HG03469 (cell line): ENCODE measurements at regions not wholly inside any gene's neighbourhood (a gene's known extent, or its start where the extent isn't known, plus 50 kb on each side); places are given as distances from the start of the nearest gene placed in this dataset.
"Not testable (repeated sequence)": the region's sequence is repeated elsewhere in the genome, so short reads cannot be mapped to it uniquely, and the experiment has no call there.

Experiments used
- ATAC-seq: cut with Tn5 transposase; IDR thresholded peaks from one replicate; pipeline ENCODE4 v1.9.1; 2021; ENCODE audit warnings: mild to moderate bottlenecking, moderate library complexity, moderate number of reproducible peaks; ENCODE audit not compliant: unreplicated experiment

DNA sequence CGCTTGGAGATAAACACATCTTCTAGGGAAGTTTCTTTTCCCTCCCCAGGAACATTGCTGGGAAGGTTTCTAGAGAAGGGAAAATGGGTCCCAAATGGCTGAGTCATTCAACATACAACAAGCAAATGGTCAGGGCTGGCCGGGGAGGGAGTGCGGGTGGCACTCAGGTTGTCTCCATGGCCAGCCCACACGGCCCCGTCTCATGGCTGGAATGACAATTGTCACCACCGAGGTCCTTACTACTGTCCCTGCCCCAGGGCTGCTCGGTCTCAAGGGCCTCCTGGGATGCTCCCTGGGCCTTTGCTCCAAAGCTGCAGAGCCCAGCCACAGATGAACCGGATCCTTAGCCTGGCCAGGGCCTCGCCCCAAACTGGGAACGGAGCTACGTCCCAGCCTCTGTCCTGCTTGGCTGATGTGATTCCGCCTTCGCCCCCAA, 121.9 kb downstream of the FGF18 start:
- ATAC-seq, result no peak

DNA sequence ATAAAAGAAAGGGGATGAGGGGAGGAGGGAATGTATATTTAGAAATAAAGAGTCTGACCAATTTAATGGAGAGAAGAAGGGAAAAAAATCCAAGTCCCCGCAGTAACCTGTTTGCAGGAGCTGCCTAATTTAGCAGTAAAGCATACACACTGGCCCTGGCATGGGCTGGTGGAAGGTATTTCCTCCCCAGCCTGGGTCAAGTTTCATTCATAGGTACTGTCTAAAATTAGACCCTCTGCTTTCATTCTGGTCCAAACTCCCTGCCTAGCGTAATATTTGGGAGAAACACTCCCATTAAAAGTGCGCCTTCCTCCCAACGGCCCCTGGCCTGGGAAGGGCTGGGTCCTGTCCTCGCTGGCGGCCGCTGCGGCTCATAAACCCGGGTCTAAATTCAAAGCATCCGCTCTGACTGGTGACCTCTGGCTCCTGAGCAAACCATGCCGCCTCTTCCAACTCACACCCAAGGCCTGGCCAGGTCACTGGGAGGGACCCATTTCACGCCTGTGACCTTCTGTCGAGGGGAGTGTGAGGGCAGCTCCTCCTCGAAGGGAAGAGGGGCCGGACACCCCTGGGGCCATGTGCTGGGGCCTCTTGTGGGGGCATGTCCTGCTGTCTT, 123.2 kb downstream of the FGF18 start:
- ATAC-seq, result no peak

GRCh38 chr5:171543148-171543815, 123.8 kb downstream of the FGF18 start:
- no peak for ATAC-seq

GRCh38 chr5:171544913-171545765, 125.7 kb downstream of the FGF18 start:
- ATAC-seq, result no peak

DNA sequence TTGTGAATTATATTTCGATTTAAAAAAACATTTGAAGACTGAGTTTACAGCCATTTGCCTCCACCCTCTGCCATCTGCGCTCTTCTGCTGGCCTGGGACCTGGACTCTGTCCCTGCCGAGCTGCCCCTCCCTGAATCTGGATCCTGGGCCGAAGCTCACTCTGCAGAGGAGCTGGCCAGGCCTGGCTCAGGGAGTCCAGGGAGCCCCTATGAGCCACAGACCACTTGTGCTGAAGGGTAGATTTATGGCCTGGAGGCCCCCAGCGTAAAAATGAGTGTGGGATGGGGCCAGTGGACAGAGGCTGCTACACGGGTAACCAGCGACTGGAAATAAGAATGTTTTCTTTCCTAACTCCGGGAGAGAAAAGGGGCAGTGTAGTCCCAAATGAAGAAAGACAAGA, 129.8 kb downstream of the FGF18 start:
- no peak for ATAC-seq

DNA sequence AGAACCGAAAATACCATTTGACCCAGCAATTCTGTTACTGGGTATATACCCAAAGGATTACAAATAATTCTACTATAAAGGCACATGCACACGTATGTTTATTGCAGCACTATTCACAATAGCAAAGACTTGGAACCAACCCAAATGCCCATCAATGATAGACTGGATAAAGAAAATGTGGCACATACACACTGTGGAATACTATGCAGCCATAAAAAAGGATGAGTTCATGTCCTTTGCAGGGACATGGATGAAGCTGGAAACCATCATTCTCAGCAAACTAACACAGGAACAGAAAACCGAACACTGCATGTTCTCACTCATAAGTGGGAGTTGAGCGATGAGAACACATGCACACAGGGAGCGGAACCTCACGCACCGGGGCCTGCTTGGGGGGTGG, 134.4 kb downstream of the FGF18 start:
- not testable (repeated sequence) for ATAC-seq

DNA sequence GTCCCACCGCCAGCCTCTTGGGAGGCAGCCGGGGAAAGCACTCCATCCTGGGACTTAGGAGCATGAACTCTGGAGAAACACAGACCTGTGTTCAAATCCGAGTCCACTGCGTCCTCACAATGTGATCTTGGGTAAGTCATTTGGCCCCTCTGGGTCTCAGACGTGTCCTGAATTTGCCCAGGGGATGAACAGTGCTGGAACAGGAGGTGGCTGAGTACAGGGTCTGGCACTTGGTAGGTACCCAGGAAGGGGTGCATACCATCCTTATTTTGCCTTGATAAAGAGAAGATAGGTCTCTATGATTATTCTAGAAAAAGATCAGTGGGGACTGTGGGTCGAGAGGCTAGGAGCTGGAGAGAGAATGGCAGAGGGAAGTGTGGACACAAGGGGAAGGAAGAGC, 135.7 kb downstream of the FGF18 start:
- ATAC-seq, result no peak

DNA sequence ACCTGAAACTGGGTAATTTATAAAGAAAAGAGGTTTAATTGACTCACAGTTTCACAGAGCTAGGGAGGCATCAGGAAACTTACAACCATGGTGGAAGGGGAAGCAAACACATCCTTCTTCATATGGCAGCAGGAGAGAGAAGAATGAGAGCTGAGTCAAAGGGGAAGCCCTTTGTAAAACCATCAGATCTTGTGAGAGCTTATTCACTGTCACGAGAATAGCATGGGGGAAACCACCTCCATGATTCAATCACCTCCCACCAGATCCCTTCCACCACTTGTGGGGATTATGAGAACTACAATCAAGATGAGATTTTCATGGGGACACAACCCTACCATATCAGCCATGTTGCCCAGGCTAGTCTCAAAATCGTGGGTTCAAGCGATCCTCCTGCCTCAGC, 143.4 kb downstream of the FGF18 start:
- no peak for ATAC-seq

DNA sequence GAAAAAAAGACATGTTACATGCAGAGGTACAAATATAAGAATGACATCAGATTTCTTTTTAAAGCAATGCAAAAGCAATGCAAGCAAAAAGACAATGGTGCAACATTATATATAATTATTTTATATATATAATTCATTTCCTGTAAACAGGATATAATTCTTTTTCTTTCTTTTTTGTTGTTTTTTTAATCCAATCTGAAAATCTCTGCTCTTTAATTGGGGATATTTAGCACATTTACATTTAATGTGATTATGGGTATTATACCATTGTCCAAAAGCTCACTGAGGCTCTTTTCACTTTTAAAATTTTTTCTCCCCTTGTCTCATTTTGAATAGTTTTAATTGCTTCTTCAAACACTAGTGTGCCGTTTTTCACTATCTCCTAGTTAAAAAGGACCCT, 148.9 kb downstream of the FGF18 start:
- no peak for ATAC-seq

- ATAC-seq, result no peak
These were observed 149.7 kb downstream of the FGF18 start for GRCh38 chr5:171569065-171569712.

DNA sequence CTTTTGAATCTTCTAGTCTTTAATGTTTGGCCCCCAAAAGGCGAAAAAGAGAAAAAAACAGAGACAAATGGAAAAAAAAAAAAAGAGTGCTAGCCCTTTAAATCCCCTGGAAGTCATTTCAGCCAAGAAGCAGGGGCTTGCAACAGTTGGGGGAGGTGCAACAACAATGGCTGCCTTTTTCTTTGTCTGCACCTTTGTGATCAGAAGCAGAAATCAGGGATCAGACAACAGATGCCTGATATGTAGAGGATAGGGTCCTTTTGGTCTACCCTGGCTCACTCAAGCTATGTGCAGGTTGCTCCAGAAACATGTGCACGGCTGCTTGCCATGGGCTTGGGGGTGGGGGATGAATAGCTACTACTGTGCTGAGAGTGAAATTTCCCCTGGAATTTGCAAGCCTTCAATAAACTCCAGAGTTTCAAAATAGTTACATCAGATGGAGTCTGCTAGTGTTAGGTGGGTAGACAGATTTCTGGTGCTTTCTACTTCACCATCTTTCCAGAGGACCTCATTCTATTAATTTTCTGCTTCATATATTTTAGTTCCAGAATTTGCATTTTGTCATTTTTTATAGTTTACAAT, 150.9 kb downstream of the FGF18 start:
- no peak for ATAC-seq

GRCh38 chr5:171571663-171572062, 152.2 kb downstream of the FGF18 start:
- no peak for ATAC-seq

DNA sequence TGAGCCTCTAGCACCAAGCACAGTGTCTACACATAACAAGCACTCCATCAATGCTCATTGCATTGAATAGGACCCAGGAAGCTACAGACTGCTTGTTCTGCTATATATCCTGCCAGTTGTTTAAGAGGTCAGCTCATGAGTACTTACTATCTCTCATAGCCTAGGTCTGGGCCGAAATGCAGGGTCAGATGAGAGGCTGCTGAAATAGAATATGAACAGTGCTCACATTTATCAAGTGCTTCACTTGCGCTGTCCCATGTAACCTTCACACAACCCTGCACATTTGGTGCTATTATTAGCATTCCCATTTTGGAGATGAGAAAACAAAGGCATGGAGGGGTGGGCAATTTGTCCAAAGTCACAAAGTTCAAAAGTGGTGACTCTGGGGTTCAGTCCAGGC, 153.6 kb downstream of the FGF18 start:
- no peak for ATAC-seq

GRCh38 chr5:171573451-171574225, 154.2 kb downstream of the FGF18 start:
- no peak for ATAC-seq

- ATAC-seq, result no peak
These were observed 154.9 kb downstream of the FGF18 start for GRCh38 chr5:171574376-171574775.

DNA sequence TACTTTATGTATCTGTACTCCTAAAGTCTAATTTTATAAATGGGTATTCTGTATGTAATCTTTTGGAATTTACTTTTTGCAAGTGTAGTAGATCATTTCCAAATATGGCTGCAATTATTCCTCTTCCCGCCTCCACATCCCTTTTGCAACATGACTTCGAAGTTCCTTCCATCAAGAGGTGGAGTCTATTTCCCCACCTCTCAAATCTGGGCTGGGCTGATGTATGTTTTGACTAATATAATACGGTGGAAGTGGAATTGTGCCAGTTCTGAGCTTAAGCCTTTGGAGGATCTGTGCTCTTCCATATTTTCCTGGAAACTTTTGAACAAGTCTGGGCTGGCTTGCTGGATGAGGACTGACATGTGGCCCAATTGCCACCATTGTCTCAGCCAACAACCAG, 155.9 kb downstream of the FGF18 start:
- no peak for ATAC-seq

GRCh38 chr5:171575808-171576207, 156.4 kb downstream of the FGF18 start:
- ATAC-seq, result no peak

- no peak for ATAC-seq
These were observed 157.8 kb downstream of the FGF18 start for GRCh38 chr5:171577042-171577758.

- no peak for ATAC-seq
These were observed 158.8 kb downstream of the FGF18 start for GRCh38 chr5:171578049-171578828.
